Stimulated activated CD8-positive, alpha-beta memory T cell treated with anti-CD3 and anti-CD28 coated beads, Interleukin-7, amount 100 ng/mL, for 1 hour (primary cell): ENCODE measurements at regions not wholly inside any gene's neighbourhood (a gene's known extent, or its start where the extent isn't known, plus 50 kb on each side); places are given as distances from the start of the nearest gene placed in this dataset.
A peak's percentile ranks its signal among the peaks of the same experiment; 100 is the strongest.
"Not testable (repeated sequence)": the region's sequence is repeated elsewhere in the genome, so short reads cannot be mapped to it uniquely, and the experiment has no call there.

Source experiments
- DNase-seq, 2 donors: peaks; one replicate each; pipeline ENCODE4 v3.0.0-alpha.2; 2020; ENCODE audit warnings: low read depth in 2 of 2

GRCh38 chr5:152113401-152113800, 188.8 kb upstream of the GLRA1 start:
- DNase-seq, result peak in 1 of 2 donors; percentile 1

GRCh38 chr5:152107220-152107619, 182.6 kb upstream of the GLRA1 start:
- DNase-seq, result no peak

DNA sequence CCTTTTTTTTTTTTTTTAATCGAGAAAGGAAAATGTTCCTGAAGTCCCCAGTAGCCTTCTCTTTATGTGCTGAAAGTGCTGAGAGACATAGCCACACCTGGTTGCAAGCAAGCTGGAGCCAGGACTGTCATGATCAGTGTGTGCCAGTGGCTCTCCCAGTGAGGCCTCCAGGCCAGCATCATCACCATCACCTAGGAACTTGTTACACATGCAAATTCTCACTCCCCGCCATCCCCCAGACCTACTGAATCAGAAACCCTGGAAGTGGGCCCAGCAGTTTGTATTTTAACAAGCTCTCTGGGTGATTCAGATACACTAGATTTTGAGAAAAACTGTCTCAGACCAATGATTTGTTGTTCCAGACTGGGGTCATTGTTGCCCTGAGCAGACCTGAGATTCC, 181.9 kb upstream of the GLRA1 start:
- no peak for DNase-seq

- DNase-seq, result no peak
These were observed 180.4 kb upstream of the GLRA1 start for GRCh38 chr5:152105085-152105484.

DNA sequence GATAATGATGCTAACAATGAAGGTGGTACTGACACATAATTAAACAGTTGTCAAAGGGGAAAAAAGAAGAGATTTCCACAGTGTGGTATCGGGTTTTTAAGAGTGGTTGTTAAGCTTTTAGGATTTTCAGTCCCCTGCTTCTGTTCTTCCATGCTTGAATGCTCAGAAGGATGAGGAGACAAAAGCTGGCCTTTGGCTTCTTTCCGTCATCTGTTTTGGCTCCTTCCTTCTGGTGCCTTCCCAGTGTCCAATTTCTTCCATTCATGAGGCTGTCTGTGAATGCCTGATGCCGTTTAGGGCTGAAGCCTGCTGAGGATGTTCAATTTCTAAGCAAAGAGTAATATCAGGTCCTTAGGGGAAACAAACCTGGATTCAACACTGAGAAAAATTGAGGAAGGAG, 179.6 kb upstream of the GLRA1 start:
- no peak for DNase-seq

DNA sequence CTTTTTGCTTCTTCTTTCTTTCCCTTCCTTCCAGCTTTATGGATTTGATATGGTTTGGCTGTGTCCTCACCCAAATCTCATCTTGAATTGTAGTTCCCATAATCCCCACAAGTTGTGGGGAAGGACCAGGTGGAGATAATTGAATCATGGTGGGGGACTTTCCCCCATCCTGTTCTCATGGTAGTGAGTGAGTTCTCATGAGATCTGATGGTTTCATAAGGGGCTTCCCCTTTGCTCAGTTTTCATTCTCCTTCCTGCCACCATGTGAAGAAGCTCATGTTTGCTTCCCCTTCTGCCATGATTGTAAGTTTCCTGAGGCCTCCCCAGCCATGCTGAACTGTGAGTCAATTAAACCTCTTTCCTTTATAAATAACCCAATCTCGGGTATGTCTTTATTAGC, 178.3 kb upstream of the GLRA1 start:
- not testable (repeated sequence) for DNase-seq

GRCh38 chr5:152102057-152102456, 177.4 kb upstream of the GLRA1 start:
- DNase-seq, result no peak

GRCh38 chr5:152100462-152100861, 175.8 kb upstream of the GLRA1 start:
- DNase-seq, result no peak

- no peak for DNase-seq
These were observed 172.5 kb upstream of the GLRA1 start for GRCh38 chr5:152097128-152097527.

- DNase-seq, result no peak
These were observed 170.1 kb upstream of the GLRA1 start for GRCh38 chr5:152094716-152095115.

- no peak for DNase-seq
These were observed 169.4 kb upstream of the GLRA1 start for GRCh38 chr5:152094060-152094459.

DNA sequence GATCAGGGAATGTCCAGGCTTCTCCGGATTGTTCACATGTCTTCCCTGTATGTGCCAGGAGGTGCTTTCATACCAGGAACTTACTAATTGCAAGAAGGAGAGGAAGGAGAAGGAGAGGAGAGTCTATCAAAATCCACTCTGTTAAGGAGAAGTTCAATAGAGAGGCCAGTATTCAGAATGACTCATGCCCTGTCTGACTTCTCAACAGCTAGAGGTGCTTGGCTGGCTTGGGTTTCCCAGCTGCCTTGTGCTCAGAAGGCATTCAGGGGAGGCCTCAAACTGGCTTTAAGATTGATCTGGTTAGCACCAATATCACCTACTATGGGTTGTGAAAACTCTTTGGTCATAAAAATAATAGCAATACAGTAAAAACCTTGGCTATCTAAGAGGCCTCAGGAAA, 167.9 kb upstream of the GLRA1 start:
- no peak for DNase-seq

DNA sequence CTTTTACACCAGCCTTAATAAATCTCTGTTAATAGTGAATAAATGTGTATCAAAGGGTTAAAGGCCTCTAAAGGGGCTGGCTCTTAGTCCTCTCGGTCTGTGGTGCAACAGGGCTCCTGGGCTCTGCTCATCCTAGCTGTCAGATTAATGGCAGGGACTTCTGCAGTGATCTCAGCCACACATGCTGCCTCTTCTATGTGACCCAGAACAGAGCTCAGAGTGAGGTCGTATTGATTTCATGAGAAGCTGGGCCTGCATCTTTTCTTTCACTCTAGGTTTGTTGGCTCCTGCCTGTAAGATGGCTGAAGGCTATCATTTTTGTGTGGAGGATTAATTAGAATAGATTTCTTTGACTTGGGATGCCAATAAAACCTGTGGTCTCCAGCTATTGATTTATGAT, 165.0 kb upstream of the GLRA1 start:
- no peak for DNase-seq

DNA sequence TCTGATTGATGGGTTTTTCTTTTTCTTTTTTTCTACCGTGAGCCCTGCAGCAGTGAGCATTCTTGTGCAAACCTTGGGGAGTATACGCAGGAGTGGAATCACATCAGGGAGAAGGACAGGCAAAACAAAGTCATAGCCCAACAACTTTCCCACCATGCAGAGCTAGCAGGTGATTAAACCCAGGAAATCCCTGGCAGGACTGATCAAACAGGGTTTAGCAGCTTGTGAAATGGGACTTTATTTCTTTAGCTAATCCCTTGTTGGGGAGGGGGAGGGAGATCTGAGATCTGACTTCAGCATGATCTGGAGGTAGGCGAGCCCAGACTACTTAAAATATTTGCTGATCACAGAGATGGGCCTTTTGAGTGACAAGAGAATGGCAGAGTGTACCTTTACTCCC, 162.0 kb upstream of the GLRA1 start:
- no peak for DNase-seq

- DNase-seq, result no peak
These were observed 159.8 kb upstream of the GLRA1 start for GRCh38 chr5:152084476-152084875.

- no peak for DNase-seq
These were observed 158.6 kb upstream of the GLRA1 start for GRCh38 chr5:152083231-152083630.

- DNase-seq, result no peak
These were observed 147.4 kb upstream of the GLRA1 start for GRCh38 chr5:152072091-152072490.

GRCh38 chr5:152070591-152070990, 145.9 kb upstream of the GLRA1 start:
- no peak for DNase-seq

DNA sequence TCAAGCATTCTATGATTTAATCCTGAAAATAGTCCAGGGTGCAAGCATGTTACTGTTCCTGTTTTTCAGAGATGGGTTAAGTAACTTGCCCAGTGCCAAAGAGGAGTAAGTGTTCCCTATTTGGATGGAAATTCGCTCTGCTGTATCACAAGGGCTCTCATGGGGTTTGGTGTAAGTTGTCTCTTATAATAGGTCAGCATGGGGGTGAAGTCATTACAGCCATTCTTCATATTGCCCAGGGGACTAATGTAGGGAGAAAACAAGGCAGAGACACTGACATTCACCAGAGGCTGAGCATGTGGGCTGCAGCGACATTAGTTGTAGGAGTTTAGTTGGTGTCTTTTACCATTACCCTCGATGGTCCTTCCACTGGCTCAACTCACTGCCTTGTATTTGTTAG, 142.1 kb upstream of the GLRA1 start:
- DNase-seq, result no peak

DNA sequence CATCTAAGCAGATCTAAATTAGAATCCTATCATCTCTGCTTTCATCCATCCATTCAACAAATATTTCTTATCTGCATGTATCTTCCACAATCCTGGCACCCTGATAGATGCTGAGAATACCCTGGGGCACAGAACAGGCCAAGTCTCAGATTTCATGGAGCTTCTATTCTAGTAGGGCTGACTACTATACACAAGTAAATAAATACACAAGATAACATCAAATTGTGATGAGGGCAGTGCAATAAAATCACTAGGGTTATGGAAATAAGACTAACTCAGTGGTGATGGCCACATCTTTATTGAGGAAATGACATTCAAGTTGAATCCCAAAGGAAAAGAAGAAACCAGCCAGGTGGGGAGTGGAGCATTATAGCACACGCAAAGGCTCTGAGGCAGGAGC, 138.4 kb upstream of the GLRA1 start:
- DNase-seq, result no peak

DNA sequence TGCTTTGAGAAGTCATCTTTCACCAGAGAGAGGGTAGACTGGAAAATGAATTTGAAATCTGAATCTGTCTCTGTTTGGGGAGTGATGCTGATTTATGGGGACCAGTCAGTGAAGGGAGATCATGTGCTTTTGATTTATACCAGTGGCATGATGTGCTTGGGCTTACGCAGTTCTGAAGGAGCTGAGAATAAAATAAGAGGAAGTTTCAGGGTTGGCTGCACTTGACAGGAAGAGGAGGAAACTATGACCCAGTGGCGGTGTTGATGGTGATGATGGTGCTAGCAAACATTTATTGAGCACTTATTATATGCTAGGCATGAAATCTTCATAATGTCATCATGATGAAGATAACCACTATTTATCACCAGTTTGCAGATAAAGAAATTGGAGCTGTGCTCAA, 136.4 kb upstream of the GLRA1 start:
- no peak for DNase-seq

- DNase-seq, result no peak
These were observed 133.6 kb upstream of the GLRA1 start for GRCh38 chr5:152058267-152058666.

DNA sequence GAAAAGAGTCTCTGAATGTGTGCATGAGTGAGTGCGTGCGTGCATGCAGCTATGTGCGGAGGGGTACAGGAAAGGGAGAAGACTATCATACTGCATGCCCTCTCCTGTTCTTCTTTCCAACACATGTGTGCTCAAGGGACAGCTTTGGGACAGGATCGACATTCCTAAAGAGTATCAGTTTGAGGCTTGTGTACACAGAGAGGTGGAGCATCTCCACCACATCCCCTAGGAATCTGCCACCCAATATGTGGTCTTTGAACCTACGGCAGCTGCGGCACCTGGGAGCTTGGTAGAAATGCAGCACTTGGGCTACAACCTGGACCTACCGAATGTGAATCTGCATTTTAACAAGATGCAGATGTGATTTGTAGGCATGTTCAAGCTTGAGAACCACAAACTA, 132.3 kb upstream of the GLRA1 start:
- no peak for DNase-seq

DNA sequence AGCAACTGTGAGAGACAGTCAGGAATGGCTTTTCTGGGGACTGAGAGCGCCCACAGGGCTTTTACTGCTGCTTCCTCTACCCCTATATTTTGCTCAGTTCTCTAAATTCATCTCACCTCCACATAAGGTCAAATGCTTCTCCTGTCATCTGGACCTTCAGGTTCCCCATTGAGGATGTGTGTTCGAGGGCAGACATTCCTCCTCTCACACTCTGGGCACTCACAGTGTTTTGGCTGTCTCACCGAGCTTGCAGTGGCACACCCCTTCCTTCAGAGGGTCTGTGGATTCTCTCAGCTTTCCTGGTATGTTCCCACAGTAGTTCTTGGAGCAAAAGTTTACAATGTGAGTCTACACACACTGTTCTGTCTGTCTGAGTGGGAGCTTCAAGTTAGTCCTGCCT, 127.8 kb upstream of the GLRA1 start:
- no peak for DNase-seq
